ENCODE measurements at regions not wholly inside any gene's neighbourhood (a gene's known extent, or its start where the extent isn't known, plus 50 kb on each side); places are given as distances from the start of the nearest gene placed in this dataset.

GRCh38 chr10:28906011-28906411 lies 228.7 kb downstream of the BAMBI start:
- TF ChIP-seq ZC3H4 (CRISPR knock-in tag; IDR thresholded peaks at IDR 0.05; ENCODE audit: borderline replicate concordance) = no peak
- TF ChIP-seq CHCHD3 (CRISPR knock-in tag; IDR thresholded peaks at IDR 0.05) = no peak
